Breast epithelium (tissue), 4 donors: ENCODE measurements at regions not wholly inside any gene's neighbourhood (a gene's known extent, or its start where the extent isn't known, plus 50 kb on each side); places are given as distances from the start of the nearest gene placed in this dataset.

ENCODE experiments used
- DNase-seq, 2 donors: peaks; one replicate each; pipeline ENCODE4 v3.0.0-alpha.2; 2019; ENCODE audit warnings: low spot score in 2 of 2
- H3K27ac ChIP-seq, 2 donors: fragments of 200-600 bp; sonication (generic) in 1 of 2; one replicate each; pipeline ENCODE4 v1.5.1; 2016 to 2019; ENCODE audit warnings: mild to moderate bottlenecking in 1 of 2
- H3K27me3 ChIP-seq, 2 donors: fragments of 200-600 bp; sonication (generic) in 1 of 2; one replicate each; pipeline versions ENCODE4 v1.5.1 to v1.6.0; 2017 to 2019; ENCODE audit warnings: control low read depth in 1 of 2, mild to moderate bottlenecking in 1 of 2
- H3K36me3 ChIP-seq: fragments of 200-600 bp; one replicate; pipeline ENCODE4 v1.5.1; 2019
- H3K4me1 ChIP-seq, 2 donors: fragments of 200-600 bp; sonication (generic); one replicate each; pipeline ENCODE4 v1.5.1; 2016 to 2019; ENCODE audit warnings: control low read depth in 1 of 2
- H3K4me3 ChIP-seq, 3 donors: fragments of 200-600 bp; sonication (generic); 1 replicate in 2 of 3; 2 replicates in 1 of 3; pipeline ENCODE4 v1.5.1; 2016 to 2019; ENCODE audit warnings: mild to moderate bottlenecking in 3 of 3, moderate library complexity in 2 of 3
- H3K9me3 ChIP-seq, 2 donors: fragments of 200-600 bp; sonication (generic) in 1 of 2; one replicate each; pipeline ENCODE4 v1.5.1; 2016 to 2019; ENCODE audit warnings: control low read depth in 1 of 2
- POLR2A ChIP-seq: fragments of 450-650 bp; IDR thresholded peaks from one replicate; pipeline ENCODE4 v1.6.1; 2016; ENCODE audit warnings: antibody characterized with exemption, mild to moderate bottlenecking, moderate library complexity
- POLR2AphosphoS5 ChIP-seq, 3 donors: sonication (generic); formaldehyde crosslinking; IDR thresholded peaks; one replicate each; pipeline ENCODE4 v1.6.1; 2017; ENCODE audit warnings: antibody characterized with exemption in 3 of 3
- intact Hi-C: fragments of 100-400 bp; cut with DNase I; formaldehyde crosslinking; loops from one replicate; pipeline ENCODE4 v1.15.1; 2023; ENCODE audit warnings: low total_unique reads
- TF ChIP-seq, protein P1 (sequence below), 3 donors: fragments of 450-650 bp; IDR thresholded peaks; one replicate each; pipeline ENCODE4 v1.5.1; 2016 to 2017; ENCODE audit warnings: antibody characterized with exemption in 3 of 3, mild to moderate bottlenecking in 3 of 3, moderate library complexity in 3 of 3

DNA sequence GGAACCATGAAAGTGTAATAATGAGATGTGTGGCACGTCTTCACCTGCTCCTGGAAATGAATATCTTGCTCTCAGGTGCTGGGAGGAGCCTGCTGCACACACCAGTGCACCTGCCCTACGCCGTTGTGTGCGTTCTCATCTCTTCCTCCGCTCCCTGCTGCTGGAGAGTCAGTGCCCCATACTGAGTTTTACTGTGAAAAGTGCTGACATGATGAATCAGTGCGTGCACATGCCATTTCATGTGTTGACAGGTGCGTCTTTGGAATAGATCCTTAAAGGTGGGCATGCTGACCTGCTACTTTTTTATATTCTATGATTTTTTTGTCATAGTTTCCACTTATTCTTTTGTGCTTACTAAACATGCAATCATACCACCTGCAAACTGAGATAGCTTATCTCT, 1015.8 kb downstream of the BRD1 start:
- Histone ChIP-seq H3K9me3 (no peaks in the 10 kb centered on the region), H3K4me3 (no peak overlapping the region), H3K27ac (no peak overlapping the region), H3K27me3 (no peaks in the 10 kb centered on the region), H3K4me1 (no peaks in the 10 kb centered on the region), H3K36me3 (no peaks in the 10 kb centered on the region)
- DNase-seq, result no peak
- intact Hi-C loops, result no loop called here
- TF ChIP-seq POLR2AphosphoS5 (IDR thresholded peaks at IDR 0.05) (no peak), POLR2A (no peak)
- TF ChIP-seq, protein P1, sequence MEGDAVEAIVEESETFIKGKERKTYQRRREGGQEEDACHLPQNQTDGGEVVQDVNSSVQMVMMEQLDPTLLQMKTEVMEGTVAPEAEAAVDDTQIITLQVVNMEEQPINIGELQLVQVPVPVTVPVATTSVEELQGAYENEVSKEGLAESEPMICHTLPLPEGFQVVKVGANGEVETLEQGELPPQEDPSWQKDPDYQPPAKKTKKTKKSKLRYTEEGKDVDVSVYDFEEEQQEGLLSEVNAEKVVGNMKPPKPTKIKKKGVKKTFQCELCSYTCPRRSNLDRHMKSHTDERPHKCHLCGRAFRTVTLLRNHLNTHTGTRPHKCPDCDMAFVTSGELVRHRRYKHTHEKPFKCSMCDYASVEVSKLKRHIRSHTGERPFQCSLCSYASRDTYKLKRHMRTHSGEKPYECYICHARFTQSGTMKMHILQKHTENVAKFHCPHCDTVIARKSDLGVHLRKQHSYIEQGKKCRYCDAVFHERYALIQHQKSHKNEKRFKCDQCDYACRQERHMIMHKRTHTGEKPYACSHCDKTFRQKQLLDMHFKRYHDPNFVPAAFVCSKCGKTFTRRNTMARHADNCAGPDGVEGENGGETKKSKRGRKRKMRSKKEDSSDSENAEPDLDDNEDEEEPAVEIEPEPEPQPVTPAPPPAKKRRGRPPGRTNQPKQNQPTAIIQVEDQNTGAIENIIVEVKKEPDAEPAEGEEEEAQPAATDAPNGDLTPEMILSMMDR (IDR thresholded peaks at IDR 0.05), result no peak

DNA sequence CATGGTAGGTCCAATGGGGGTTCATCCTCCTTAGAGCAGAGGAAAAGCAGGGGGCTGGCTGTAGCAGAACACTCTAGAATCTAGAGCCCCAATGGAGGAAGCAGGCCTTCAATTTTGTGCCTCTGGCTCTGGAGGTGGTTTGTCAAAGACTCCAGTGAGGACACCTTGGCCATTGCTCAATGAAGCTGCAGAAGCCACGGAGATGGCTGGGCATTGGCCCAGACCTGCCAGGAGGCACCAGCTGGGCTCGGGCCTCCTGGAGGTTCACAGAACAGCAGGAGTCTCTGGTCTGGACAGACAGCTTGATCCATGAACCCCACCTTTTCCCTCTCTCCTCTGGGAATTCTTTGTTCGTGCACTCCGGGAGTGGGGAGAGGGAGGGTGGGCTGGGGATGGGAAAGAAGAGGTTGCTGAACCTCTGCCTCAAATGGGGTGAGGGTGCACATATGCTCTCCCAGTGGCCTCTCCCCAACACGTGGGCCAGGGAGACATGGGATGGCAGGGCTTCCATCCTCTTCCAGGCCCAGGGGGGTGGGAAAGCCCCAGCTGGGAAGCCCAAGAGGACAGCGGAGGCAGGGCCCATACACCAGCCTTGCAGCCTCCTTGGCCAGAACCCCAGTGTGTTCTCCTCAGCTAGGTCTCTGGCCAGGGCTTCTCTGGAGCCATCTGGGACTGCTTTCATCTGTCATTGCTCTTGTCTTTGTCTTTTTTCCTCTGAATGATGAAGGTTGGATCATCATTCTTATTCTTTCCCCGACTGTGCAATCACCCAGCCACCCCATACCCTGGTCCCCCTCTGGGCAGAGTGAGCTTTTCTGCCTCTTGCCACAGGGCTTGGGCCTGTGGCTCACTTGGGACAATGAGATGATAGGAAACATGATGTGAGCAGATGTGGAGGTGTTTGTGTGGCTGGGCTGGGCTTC, 1019.4 kb downstream of the BRD1 start:
- no peaks in the 10 kb centered on the region for H3K36me3 ChIP-seq
- no peak overlapping the region for H3K4me3 ChIP-seq
- no peaks in the 10 kb centered on the region for H3K27me3 ChIP-seq
- no peak for DNase-seq
- intact Hi-C loops, result no loop called here
- TF ChIP-seq, protein P1 (IDR thresholded peaks at IDR 0.05), result no peak
- no peak for TF ChIP-seq POLR2AphosphoS5 (IDR thresholded peaks at IDR 0.05)
- TF ChIP-seq POLR2A, result no peak
- no peaks in the 10 kb centered on the region for H3K9me3 ChIP-seq
- no peak overlapping the region for H3K27ac ChIP-seq
- no peaks in the 10 kb centered on the region for H3K4me1 ChIP-seq

DNA sequence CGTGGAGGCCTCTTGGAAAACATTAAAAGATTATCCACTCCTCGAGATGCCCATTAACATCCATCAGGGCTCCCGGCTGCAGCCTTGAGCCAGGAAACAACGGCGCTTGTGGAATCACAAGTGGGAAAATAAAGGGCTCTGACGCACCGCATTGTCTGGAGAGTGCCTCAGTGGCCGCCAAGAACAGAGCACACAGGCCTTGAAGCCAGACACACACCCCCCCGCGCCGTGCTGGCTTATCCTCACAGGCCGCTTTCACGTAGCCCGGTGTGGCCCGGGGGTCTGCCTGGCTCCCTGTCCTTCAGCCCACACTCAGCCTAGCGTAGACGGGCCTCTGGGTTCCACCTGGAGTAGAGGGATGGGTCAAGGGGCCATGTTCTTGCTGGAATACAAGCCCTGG, 1020.5 kb downstream of the BRD1 start:
- H3K4me1 ChIP-seq, result no peaks in the 10 kb centered on the region
- H3K36me3 ChIP-seq, result no peaks in the 10 kb centered on the region
- H3K27ac ChIP-seq, result no peak overlapping the region
- DNase-seq, result no peak
- TF ChIP-seq POLR2A, result no peak
- no peaks in the 10 kb centered on the region for H3K27me3 ChIP-seq
- no peaks in the 10 kb centered on the region for H3K9me3 ChIP-seq
- intact Hi-C loops, result no loop called here
- no peak overlapping the region for H3K4me3 ChIP-seq

DNA sequence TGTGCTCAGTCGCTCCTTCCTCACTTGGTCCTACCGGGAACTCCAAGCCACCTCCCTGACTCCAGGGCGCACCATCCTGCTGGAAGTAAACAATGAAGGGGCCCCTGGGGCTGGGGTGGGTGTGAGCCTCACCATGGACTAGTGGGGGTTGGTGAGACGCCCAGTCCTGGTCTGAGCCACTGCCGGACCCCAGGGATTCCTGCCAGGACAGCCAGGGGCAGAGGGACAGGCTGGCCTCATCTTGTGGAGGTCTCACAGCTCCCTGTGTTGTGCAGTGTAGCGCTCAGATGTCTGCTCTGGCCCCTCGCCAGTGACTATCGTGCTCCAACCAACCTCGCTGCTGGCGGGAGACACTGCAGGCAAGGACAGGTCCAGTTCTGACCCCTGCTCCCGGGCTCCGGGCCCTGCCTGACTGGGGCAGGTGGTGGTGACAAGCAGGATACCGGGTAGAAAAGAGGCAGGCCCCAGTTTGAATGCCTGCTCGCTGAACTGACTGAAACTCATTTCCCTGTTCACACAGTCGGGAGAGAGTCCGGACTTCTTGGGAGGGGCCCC, 1021.4 kb downstream of the BRD1 start:
- DNase-seq, result no peak
- no peak overlapping the region for H3K4me3 ChIP-seq
- TF ChIP-seq POLR2AphosphoS5 (IDR thresholded peaks at IDR 0.05), result no peak
- TF ChIP-seq POLR2A, result no peak
- TF ChIP-seq, protein P1 (IDR thresholded peaks at IDR 0.05), result no peak
- H3K27me3 ChIP-seq, result no peaks in the 10 kb centered on the region
- H3K36me3 ChIP-seq, result no peaks in the 10 kb centered on the region
- H3K27ac ChIP-seq, result no peak overlapping the region
- no peaks in the 10 kb centered on the region for H3K4me1 ChIP-seq
- intact Hi-C loops, result no loop called here
- H3K9me3 ChIP-seq, result no peaks in the 10 kb centered on the region

DNA sequence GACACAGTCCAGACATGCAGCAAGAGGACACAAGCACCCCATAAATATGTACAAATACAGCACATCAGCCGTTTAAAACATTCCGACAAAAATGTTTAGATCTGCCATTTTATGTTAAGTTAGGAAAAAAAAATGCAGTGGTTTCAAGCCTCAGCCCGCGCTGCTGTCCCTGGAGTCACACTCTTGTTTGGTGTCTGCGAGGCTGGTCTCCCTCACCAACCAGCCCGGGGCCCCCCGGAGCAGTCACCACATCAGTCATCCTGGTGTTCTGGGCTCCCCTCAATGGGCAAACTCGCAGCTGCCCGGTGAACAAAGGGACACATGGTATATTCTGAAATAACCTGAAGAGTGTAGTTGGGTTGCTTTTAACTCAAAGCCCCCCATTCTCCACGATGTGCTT, 1022.2 kb downstream of the BRD1 start:
- DNase-seq, result no peak

More for the DNA sequence above, 1022.2 kb downstream of the BRD1 start:
- Histone ChIP-seq H3K9me3 (no peaks in the 10 kb centered on the region), H3K4me3 (no peak overlapping the region), H3K27me3 (no peaks in the 10 kb centered on the region), H3K4me1 (no peaks in the 10 kb centered on the region), H3K27ac (no peak overlapping the region), H3K36me3 (no peaks in the 10 kb centered on the region)
- no peak for TF ChIP-seq POLR2AphosphoS5 (IDR thresholded peaks at IDR 0.05)
- TF ChIP-seq, protein P1 (IDR thresholded peaks at IDR 0.05), result no peak
- TF ChIP-seq POLR2A, result no peak
- intact Hi-C loops, result no loop called here
